GM23338 (cell line): ENCODE measurements at regions not wholly inside any gene's neighbourhood (a gene's known extent, or its start where the extent isn't known, plus 50 kb on each side); places are given as distances from the start of the nearest gene placed in this dataset.

ENCODE experiments used
- ATAC-seq: fragments of 200-7000 bp; cut with Tn5 transposase; 3 replicates; pipeline ENCODE4 v1.9.1; 2020
- DNase-seq: peaks from one replicate; pipeline ENCODE4 v3.0.0-alpha.2; 2015; ENCODE audit warnings: low spot score
- H2AFZ ChIP-seq: fragments of 200-600 bp; sonication (generic); 2 replicates; pipeline ENCODE4 v1.8.0; 2016; ENCODE audit warnings: antibody characterized with exemption, mild to moderate bottlenecking, moderate library complexity
- H3F3A ChIP-seq: fragments of 200-600 bp; sonication (generic); replicated peaks from 2 replicates; pipeline ENCODE4 v1.8.0; 2017; ENCODE audit warnings: antibody characterized with exemption, mixed run types, low read depth
- H3K27ac ChIP-seq: fragments of 200-600 bp; sonication (generic); 2 replicates; pipeline ENCODE4 v1.6.1; 2016; ENCODE audit warnings: low read depth
- H3K27me3 ChIP-seq: fragments of 200-600 bp; sonication (generic); 2 replicates; pipeline ENCODE4 v1.8.0; 2016; ENCODE audit warnings: mild to moderate bottlenecking, mixed run types, moderate library complexity; ENCODE audit not compliant: insufficient read depth
- H3K36me3 ChIP-seq: fragments of 200-600 bp; sonication (generic); 2 replicates; pipeline ENCODE4 v1.8.0; 2016; ENCODE audit warnings: mild to moderate bottlenecking; ENCODE audit not compliant: insufficient read depth
- H3K4me1 ChIP-seq: fragments of 200-600 bp; sonication (generic); 2 replicates; pipeline ENCODE4 v1.8.0; 2016; ENCODE audit warnings: mild to moderate bottlenecking, moderate library complexity; ENCODE audit not compliant: insufficient read depth
- H3K4me2 ChIP-seq: fragments of 200-600 bp; sonication (generic); 2 replicates; pipeline ENCODE4 v1.7.1; 2017; ENCODE audit warnings: mixed run types
- H3K4me3 ChIP-seq: fragments of 200-600 bp; sonication (generic); 2 replicates; pipeline ENCODE4 v1.6.1; 2016; ENCODE audit warnings: mixed run types
- H3K79me2 ChIP-seq: fragments of 200-600 bp; sonication (generic); replicated peaks from 2 replicates; pipeline ENCODE4 v1.8.0; 2017; ENCODE audit warnings: mild to moderate bottlenecking; ENCODE audit not compliant: insufficient read depth
- H3K9me2 ChIP-seq: fragments of 200-600 bp; sonication (generic); 2 replicates; pipeline ENCODE4 v1.8.0; 2017; ENCODE audit not compliant: insufficient read depth
- H4K20me1 ChIP-seq: fragments of 200-600 bp; sonication (generic); replicated peaks from 2 replicates; pipeline ENCODE4 v1.8.0; 2017; ENCODE audit warnings: mild to moderate bottlenecking; ENCODE audit not compliant: insufficient read depth
- H3K27ac Mint-ChIP-seq: 2 replicates; pipeline ENCODE4 v1.8.0; 2020; ENCODE audit warnings: inconsistent platforms, mild to moderate bottlenecking, moderate library complexity, mixed read lengths
- H3K27me3 Mint-ChIP-seq: 3 replicates; pipeline ENCODE4 v1.8.0; 2022; ENCODE audit warnings: low read depth, mild to moderate bottlenecking, moderate library complexity, mixed read lengths, inconsistent platforms; ENCODE audit not compliant: insufficient read depth, poor library complexity
- H3K36me3 Mint-ChIP-seq: 3 replicates; pipeline ENCODE4 v1.8.0; 2021; ENCODE audit warnings: low read depth, mild to moderate bottlenecking, inconsistent platforms, moderate library complexity, mixed read lengths
- H3K4me1 Mint-ChIP-seq: 3 replicates; pipeline ENCODE4 v1.8.0; 2020; ENCODE audit warnings: mild to moderate bottlenecking, inconsistent platforms, mixed read lengths
- H3K4me3 Mint-ChIP-seq: 3 replicates; pipeline ENCODE4 v1.8.0; 2021; ENCODE audit warnings: moderate library complexity, mild to moderate bottlenecking, inconsistent platforms, mixed read lengths
- H3K9me3 Mint-ChIP-seq: 3 replicates; pipeline ENCODE4 v1.8.0; 2020; ENCODE audit warnings: moderate library complexity, mild to moderate bottlenecking, inconsistent platforms, mixed read lengths
- CREB1 ChIP-seq: fragments of 250-450 bp; sonication (Bioruptor Pico); IDR thresholded peaks from 2 replicates; pipeline ENCODE4 v1.5.0; 2020; ENCODE audit warnings: low read depth, mild to moderate bottlenecking, moderate library complexity
- EZH2phosphoT487 ChIP-seq: fragments of 200-600 bp; sonication (generic); IDR thresholded peaks from one replicate; pipeline ENCODE4 v1.8.1; 2018; ENCODE audit warnings: antibody characterized with exemption; ENCODE audit not compliant: unreplicated experiment
- TF ChIP-seq, protein P1 (sequence below): fragments of 250-450 bp; sonication (Bioruptor Pico); IDR thresholded peaks from 2 replicates; pipeline ENCODE4 v1.5.0; 2020; ENCODE audit warnings: mild to moderate bottlenecking, moderate library complexity
- TF ChIP-seq, protein P2 (sequence below), 2 experiments: fragments of 200-600 bp in 1 of 2; sonication (generic) in 1 of 2; conservative IDR thresholded peaks; 2 replicates each; pipeline versions ENCODE4 v1.5.1 to v1.6.1; 2016 to 2017; ENCODE audit warnings: antibody characterized with exemption in 2 of 2, low read depth in 2 of 2, mild to moderate bottlenecking in 2 of 2, moderate library complexity in 1 of 2
- TF ChIP-seq, protein P3 (sequence below): IDR thresholded peaks from one replicate; pipeline ENCODE4 v1.6.1; 2018; ENCODE audit warnings: antibody characterized with exemption; ENCODE audit not compliant: unreplicated experiment

DNA sequence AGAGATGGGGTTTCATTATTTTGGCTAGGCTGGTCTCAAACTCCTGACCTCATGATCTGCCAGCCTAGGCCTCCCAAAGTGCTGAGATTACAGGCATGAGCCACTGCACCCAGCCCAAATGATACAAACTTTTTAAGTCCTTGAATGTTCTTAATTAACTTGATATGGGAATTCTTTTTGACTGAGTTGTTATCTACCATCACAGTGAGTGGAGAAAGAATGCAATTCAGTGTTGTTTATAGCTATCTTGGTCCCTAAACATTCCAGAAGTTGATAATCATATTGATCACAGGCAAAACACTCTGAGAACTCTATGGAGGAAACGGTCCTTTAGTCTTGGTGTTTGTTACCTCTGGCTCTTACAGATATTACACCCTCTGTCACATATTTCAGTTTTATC is 1072.5 kb downstream of the SUCLG1 start (continued):
- TF ChIP-seq, protein P1, sequence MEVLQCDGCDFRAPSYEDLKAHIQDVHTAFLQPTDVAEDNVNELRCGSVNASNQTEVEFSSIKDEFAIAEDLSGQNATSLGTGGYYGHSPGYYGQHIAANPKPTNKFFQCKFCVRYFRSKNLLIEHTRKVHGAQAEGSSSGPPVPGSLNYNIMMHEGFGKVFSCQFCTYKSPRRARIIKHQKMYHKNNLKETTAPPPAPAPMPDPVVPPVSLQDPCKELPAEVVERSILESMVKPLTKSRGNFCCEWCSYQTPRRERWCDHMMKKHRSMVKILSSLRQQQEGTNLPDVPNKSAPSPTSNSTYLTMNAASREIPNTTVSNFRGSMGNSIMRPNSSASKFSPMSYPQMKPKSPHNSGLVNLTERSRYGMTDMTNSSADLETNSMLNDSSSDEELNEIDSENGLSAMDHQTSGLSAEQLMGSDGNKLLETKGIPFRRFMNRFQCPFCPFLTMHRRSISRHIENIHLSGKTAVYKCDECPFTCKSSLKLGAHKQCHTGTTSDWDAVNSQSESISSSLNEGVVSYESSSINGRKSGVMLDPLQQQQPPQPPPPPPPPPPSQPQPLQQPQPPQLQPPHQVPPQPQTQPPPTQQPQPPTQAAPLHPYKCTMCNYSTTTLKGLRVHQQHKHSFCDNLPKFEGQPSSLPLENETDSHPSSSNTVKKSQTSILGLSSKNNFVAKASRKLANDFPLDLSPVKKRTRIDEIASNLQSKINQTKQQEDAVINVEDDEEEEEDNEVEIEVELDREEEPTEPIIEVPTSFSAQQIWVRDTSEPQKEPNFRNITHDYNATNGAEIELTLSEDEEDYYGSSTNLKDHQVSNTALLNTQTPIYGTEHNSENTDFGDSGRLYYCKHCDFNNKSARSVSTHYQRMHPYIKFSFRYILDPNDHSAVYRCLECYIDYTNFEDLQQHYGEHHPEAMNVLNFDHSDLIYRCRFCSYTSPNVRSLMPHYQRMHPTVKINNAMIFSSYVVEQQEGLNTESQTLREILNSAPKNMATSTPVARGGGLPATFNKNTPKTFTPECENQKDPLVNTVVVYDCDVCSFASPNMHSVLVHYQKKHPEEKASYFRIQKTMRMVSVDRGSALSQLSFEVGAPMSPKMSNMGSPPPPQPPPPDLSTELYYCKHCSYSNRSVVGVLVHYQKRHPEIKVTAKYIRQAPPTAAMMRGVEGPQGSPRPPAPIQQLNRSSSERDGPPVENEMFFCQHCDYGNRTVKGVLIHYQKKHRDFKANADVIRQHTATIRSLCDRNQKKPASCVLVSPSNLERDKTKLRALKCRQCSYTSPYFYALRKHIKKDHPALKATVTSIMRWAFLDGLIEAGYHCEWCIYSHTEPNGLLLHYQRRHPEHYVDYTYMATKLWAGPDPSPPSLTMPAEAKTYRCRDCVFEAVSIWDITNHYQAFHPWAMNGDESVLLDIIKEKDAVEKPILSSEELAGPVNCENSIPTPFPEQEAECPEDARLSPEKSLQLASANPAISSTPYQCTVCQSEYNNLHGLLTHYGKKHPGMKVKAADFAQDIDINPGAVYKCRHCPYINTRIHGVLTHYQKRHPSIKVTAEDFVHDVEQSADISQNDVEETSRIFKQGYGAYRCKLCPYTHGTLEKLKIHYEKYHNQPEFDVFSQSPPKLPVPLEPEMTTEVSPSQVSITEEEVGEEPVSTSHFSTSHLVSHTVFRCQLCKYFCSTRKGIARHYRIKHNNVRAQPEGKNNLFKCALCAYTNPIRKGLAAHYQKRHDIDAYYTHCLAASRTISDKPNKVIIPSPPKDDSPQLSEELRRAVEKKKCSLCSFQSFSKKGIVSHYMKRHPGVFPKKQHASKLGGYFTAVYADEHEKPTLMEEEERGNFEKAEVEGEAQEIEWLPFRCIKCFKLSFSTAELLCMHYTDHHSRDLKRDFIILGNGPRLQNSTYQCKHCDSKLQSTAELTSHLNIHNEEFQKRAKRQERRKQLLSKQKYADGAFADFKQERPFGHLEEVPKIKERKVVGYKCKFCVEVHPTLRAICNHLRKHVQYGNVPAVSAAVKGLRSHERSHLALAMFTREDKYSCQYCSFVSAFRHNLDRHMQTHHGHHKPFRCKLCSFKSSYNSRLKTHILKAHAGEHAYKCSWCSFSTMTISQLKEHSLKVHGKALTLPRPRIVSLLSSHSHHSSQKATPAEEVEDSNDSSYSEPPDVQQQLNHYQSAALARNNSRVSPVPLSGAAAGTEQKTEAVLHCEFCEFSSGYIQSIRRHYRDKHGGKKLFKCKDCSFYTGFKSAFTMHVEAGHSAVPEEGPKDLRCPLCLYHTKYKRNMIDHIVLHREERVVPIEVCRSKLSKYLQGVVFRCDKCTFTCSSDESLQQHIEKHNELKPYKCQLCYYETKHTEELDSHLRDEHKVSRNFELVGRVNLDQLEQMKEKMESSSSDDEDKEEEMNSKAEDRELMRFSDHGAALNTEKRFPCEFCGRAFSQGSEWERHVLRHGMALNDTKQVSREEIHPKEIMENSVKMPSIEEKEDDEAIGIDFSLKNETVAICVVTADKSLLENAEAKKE (CRISPR knock-in tag) = no peak
- TF ChIP-seq, protein P2, sequence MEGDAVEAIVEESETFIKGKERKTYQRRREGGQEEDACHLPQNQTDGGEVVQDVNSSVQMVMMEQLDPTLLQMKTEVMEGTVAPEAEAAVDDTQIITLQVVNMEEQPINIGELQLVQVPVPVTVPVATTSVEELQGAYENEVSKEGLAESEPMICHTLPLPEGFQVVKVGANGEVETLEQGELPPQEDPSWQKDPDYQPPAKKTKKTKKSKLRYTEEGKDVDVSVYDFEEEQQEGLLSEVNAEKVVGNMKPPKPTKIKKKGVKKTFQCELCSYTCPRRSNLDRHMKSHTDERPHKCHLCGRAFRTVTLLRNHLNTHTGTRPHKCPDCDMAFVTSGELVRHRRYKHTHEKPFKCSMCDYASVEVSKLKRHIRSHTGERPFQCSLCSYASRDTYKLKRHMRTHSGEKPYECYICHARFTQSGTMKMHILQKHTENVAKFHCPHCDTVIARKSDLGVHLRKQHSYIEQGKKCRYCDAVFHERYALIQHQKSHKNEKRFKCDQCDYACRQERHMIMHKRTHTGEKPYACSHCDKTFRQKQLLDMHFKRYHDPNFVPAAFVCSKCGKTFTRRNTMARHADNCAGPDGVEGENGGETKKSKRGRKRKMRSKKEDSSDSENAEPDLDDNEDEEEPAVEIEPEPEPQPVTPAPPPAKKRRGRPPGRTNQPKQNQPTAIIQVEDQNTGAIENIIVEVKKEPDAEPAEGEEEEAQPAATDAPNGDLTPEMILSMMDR (conservative IDR thresholded peaks at IDR 0.05; ENCODE audit: low read depth in 2 of 2) = no peak
- TF ChIP-seq EZH2phosphoT487 = no peak

DNA sequence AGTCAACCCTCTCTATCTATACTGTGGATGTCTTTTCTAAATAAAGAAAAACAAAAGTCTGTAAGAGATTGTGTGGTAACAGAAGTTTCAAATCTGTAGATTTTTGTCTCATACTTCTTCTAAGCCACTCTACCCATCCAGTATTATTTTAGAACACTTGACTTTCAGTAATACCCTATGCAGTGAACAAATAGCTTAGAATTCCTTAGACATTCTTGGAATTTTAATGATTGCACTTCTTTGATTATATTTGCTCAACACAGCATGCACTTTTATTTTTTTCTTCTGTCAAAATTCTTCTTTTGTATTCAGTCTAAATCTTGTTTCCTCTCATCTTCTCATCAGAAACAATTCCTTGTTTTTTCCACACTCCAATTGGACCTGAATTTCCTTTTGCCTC is 1080.2 kb downstream of the SUCLG1 start:
- Histone ChIP-seq H3K4me2 (no peak overlapping the region), H3K79me2 (no peaks in the 10 kb centered on the region), H4K20me1 (no peaks in the 10 kb centered on the region), H3K36me3 (peaks cover 4% of the 10 kb centered on the region; the same call in 1 of the 2 replicates), H3K4me1 (0 out of 2 replicates have a peak, but pooled peaks cover 3% of the 10 kb centered on the region), H2AFZ (no peak overlapping the region), H3K27me3 (no peaks in the 10 kb centered on the region), H3K4me3 (no peak overlapping the region), H3F3A (no peaks in the 10 kb centered on the region), H3K27ac (no peak overlapping the region), H3K9me2 (peaks cover 10% of the 10 kb centered on the region; the same call in 1 of the 2 replicates)
- H3K36me3 Mint-ChIP-seq = peaks cover 28% of the 10 kb centered on the region
- H3K27me3 Mint-ChIP-seq = no peaks in the 10 kb centered on the region
- H3K4me3 Mint-ChIP-seq = no peak overlapping the region
- peaks cover 33% of the 10 kb centered on the region for H3K9me3 Mint-ChIP-seq
- peaks cover 20% of the 10 kb centered on the region for H3K4me1 Mint-ChIP-seq
- no peak for ATAC-seq
- no peak overlapping the region for H3K27ac Mint-ChIP-seq
- DNase-seq = no peak
- TF ChIP-seq, protein P3, sequence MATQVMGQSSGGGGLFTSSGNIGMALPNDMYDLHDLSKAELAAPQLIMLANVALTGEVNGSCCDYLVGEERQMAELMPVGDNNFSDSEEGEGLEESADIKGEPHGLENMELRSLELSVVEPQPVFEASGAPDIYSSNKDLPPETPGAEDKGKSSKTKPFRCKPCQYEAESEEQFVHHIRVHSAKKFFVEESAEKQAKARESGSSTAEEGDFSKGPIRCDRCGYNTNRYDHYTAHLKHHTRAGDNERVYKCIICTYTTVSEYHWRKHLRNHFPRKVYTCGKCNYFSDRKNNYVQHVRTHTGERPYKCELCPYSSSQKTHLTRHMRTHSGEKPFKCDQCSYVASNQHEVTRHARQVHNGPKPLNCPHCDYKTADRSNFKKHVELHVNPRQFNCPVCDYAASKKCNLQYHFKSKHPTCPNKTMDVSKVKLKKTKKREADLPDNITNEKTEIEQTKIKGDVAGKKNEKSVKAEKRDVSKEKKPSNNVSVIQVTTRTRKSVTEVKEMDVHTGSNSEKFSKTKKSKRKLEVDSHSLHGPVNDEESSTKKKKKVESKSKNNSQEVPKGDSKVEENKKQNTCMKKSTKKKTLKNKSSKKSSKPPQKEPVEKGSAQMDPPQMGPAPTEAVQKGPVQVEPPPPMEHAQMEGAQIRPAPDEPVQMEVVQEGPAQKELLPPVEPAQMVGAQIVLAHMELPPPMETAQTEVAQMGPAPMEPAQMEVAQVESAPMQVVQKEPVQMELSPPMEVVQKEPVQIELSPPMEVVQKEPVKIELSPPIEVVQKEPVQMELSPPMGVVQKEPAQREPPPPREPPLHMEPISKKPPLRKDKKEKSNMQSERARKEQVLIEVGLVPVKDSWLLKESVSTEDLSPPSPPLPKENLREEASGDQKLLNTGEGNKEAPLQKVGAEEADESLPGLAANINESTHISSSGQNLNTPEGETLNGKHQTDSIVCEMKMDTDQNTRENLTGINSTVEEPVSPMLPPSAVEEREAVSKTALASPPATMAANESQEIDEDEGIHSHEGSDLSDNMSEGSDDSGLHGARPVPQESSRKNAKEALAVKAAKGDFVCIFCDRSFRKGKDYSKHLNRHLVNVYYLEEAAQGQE = no peak
- TF ChIP-seq CREB1 (CRISPR knock-in tag) = no peak
